ENCODE measurements at regions not wholly inside any gene's neighbourhood (a gene's known extent, or its start where the extent isn't known, plus 50 kb on each side); places are given as distances from the start of the nearest gene placed in this dataset.
A peak's percentile ranks its signal among the peaks of the same experiment; 100 is the strongest.

DNA sequence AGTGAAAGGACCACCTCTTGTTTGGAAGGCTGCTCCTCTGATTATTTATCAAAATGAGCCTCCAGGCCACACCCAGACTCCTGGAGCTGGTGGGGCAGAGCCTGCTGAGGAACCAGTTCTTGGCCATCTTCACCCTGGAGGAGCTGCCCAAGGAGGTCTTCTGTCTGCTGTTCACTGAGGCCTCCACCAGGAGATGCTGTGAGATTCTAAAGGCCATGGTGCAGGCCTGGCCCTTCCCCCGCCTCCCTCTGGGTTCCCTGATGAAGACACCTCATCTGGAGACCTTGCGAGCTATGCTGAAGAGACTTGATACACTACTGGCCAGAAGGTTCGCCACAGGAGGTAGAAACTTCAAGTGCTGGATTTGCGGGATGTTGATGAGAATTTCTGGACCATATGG is 61.7 kb upstream of the GJA8 start:
- Histone ChIP-seq H3K9me3 (ENCODE audit: low read depth) (no peaks in the 10 kb centered on the region), H3K36me3 (no peaks in the 10 kb centered on the region), H3K4me1 (ENCODE audit: low read depth) (no peaks in the 10 kb centered on the region), H3K27ac (no peak overlapping the region), H3K27me3 (peaks cover 21% of the 10 kb centered on the region), H3K4me3 (no peak overlapping the region)
- TF ChIP-seq, protein P1, sequence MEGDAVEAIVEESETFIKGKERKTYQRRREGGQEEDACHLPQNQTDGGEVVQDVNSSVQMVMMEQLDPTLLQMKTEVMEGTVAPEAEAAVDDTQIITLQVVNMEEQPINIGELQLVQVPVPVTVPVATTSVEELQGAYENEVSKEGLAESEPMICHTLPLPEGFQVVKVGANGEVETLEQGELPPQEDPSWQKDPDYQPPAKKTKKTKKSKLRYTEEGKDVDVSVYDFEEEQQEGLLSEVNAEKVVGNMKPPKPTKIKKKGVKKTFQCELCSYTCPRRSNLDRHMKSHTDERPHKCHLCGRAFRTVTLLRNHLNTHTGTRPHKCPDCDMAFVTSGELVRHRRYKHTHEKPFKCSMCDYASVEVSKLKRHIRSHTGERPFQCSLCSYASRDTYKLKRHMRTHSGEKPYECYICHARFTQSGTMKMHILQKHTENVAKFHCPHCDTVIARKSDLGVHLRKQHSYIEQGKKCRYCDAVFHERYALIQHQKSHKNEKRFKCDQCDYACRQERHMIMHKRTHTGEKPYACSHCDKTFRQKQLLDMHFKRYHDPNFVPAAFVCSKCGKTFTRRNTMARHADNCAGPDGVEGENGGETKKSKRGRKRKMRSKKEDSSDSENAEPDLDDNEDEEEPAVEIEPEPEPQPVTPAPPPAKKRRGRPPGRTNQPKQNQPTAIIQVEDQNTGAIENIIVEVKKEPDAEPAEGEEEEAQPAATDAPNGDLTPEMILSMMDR (IDR thresholded peaks at IDR 0.05; ENCODE audit: low read depth, low read length) = peak; percentile 20
- DNase-seq (ENCODE audit: low read depth in 1 of 2, low spot score in 1 of 2) = no peak

DNA sequence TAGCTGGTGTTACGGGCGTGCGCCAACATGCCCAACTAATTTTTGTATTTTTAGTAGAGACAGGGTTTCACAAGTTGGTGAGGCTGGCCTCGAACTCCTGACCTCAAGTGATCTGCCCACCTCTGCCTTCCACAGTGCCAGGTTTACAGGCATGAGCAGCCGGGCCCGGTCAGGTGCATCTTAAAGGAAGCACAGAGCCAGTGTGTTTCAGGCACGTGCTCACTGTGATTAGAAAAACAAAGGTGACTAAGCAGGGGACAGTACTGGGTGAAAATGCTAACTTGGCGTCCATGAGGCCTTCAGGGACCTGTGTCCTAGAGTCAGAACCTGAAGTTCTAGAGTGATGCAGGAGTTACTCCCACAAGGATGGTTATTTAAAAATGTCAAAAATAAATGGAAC is 60.0 kb upstream of the GJA8 start:
- Histone ChIP-seq H3K4me1 (ENCODE audit: low read depth) (no peaks in the 10 kb centered on the region), H3K9me3 (ENCODE audit: low read depth) (no peaks in the 10 kb centered on the region), H3K27ac (no peak overlapping the region), H3K4me3 (no peak overlapping the region), H3K27me3 (peaks cover 14% of the 10 kb centered on the region), H3K36me3 (no peaks in the 10 kb centered on the region)
- DNase-seq (ENCODE audit: low read depth in 1 of 2, low spot score in 1 of 2) = no peak
- TF ChIP-seq, protein P1 (IDR thresholded peaks at IDR 0.05; ENCODE audit: low read depth, low read length) = no peak

DNA sequence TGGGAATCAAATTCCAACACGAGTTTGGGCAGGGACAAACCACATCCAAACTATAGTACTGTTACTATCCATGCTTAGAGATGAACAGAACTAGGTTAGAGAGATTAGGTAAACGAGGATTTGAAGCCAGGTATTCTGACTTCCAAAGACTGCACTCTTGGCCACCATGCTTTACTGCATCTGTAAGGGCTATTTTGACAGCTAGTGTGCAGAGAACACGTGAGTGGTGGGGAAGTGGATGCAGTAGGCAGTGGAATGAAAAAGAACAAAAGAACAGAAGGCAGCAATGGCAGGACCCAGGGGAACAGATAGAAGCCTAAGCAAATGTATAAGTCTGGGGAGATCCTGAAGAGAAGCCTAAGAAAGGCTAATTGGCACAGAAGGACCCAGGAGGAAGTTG is 59.1 kb upstream of the GJA8 start:
- Histone ChIP-seq H3K4me3 (no peak overlapping the region), H3K4me1 (ENCODE audit: low read depth) (peaks cover 6% of the 10 kb centered on the region), H3K27me3 (peaks cover 13% of the 10 kb centered on the region), H3K27ac (no peak overlapping the region), H3K9me3 (ENCODE audit: low read depth) (no peaks in the 10 kb centered on the region), H3K36me3 (no peaks in the 10 kb centered on the region)
- no peak for DNase-seq (ENCODE audit: low read depth in 1 of 2, low spot score in 1 of 2)
- TF ChIP-seq, protein P1 (IDR thresholded peaks at IDR 0.05; ENCODE audit: low read depth, low read length) = no peak

DNA sequence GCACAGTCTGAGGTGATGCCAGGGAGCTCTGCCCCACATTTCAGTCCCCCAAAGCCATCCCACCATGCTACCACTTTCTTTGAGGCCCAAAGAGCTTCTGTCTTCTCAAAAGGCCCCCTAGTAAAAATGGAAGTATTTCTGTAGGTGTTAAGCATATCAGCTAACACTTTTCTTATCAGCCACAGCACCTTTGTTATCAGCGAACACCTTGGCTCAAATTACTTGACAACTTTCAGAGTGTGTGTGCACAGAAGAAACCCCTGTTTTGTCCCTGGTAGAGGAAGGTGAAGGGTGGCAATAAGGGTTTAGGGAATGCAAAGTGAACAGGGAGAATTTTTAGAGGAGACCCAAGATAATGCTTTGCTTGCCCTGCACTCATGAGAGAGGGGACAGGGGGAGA is 54.8 kb upstream of the GJA8 start:
- Histone ChIP-seq H3K4me1 (ENCODE audit: low read depth) (peaks cover 6% of the 10 kb centered on the region), H3K27ac (no peak overlapping the region), H3K4me3 (no peak overlapping the region), H3K9me3 (ENCODE audit: low read depth) (no peaks in the 10 kb centered on the region), H3K27me3 (peaks cover 17% of the 10 kb centered on the region), H3K36me3 (no peaks in the 10 kb centered on the region)
- TF ChIP-seq, protein P1 (IDR thresholded peaks at IDR 0.05; ENCODE audit: low read depth, low read length) = no peak
- DNase-seq (ENCODE audit: low read depth in 1 of 2, low spot score in 1 of 2) = peak in 1 of 2 donors; percentile 8

DNA sequence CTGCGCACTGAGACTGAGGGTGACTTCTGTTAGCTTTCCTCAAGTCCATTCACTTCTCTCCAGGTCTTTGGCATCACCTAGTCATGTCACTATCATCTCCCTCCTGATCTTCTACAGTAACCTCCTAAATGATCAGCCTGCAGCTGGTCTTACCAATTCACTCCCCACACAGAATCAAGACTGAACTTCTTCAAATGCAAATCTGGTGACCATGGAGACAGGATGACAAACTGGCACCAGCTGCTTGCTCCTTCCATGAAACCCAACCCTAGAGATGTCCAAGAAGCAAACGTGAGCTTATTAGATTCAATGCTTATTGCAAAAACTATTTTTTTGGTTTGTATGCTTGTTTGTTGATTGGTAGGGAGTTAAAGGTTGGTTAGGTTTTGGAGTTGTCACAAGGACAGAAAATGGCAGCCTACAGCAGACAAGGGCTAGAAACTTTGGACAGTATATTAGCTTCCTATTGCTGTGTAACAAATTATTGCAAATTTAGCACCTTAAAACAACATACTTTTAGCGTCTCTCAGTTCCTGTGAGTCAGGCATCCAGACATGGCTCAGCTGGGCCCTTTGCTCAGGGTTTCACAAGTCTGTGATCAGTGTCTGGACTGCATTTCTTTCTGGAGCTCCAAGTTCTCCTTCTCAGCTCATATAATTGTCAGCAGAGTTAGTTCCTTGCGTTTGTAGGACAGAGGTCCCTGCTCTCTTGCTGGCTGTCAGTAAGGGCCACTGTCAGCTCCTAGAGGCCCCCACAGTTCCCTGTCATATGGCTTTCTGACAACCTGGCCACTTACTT is 53.3 kb upstream of the GJA8 start:
- Histone ChIP-seq H3K36me3 (no peaks in the 10 kb centered on the region), H3K9me3 (ENCODE audit: low read depth) (no peaks in the 10 kb centered on the region), H3K27ac (no peak overlapping the region), H3K4me1 (ENCODE audit: low read depth) (peaks cover 6% of the 10 kb centered on the region), H3K27me3 (peaks cover 17% of the 10 kb centered on the region), H3K4me3 (no peak overlapping the region)
- peak in 1 of 2 donors; percentile 47 for DNase-seq (ENCODE audit: low read depth in 1 of 2, low spot score in 1 of 2)
- TF ChIP-seq, protein P1 (IDR thresholded peaks at IDR 0.05; ENCODE audit: low read depth, low read length) = no peak
